RWPE2 (cell line): ENCODE measurements at regions not wholly inside any gene's neighbourhood (a gene's known extent, or its start where the extent isn't known, plus 50 kb on each side); places are given as distances from the start of the nearest gene placed in this dataset.

Experiments
- ATAC-seq: fragments of 200-7000 bp; cut with Tn5 transposase; 3 replicates; pipeline ENCODE4 v1.9.1; 2021; ENCODE audit warnings: low read depth
- DNase-seq: peaks from one replicate; pipeline ENCODE4 v3.0.0-alpha.2; 2020; ENCODE audit warnings: low spot score
- H3K27ac ChIP-seq: fragments of 450-650 bp; 2 replicates; pipeline ENCODE4 v1.5.1; 2017; ENCODE audit warnings: mild to moderate bottlenecking; ENCODE audit not compliant: poor library complexity, severe bottlenecking
- H3K27me3 ChIP-seq: fragments of 250-450 bp; sonication (Bioruptor Pico); 2 replicates; pipeline ENCODE4 v1.5.1; 2021; ENCODE audit warnings: mild to moderate bottlenecking, moderate library complexity; ENCODE audit not compliant: insufficient read depth, poor library complexity, severe bottlenecking
- H3K36me3 ChIP-seq: fragments of 250-450 bp; sonication (Bioruptor Pico); 2 replicates; pipeline ENCODE4 v1.5.1; 2020; ENCODE audit warnings: low read depth, mild to moderate bottlenecking, moderate library complexity
- H3K4me1 ChIP-seq: fragments of 250-450 bp; sonication (Bioruptor Pico); 2 replicates; pipeline ENCODE4 v1.5.1; 2021; ENCODE audit warnings: mild to moderate bottlenecking, moderate library complexity; ENCODE audit not compliant: insufficient read depth, poor library complexity, severe bottlenecking
- H3K4me3 ChIP-seq: fragments of 250-450 bp; sonication (Bioruptor Pico); 2 replicates; pipeline ENCODE4 v1.5.1; 2021; ENCODE audit warnings: mild to moderate bottlenecking, moderate library complexity; ENCODE audit not compliant: severe bottlenecking
- H3K9me3 ChIP-seq: fragments of 250-450 bp; sonication (Bioruptor Pico); 2 replicates; pipeline ENCODE4 v1.5.1; 2021; ENCODE audit warnings: mild to moderate bottlenecking, moderate library complexity; ENCODE audit not compliant: severe bottlenecking
- CTCF ChIP-seq: fragments of 450-650 bp; IDR thresholded peaks from one replicate; pipeline ENCODE4 v1.5.1; 2017; ENCODE audit warnings: mild to moderate bottlenecking, moderate library complexity; ENCODE audit not compliant: poor library complexity, severe bottlenecking

DNA sequence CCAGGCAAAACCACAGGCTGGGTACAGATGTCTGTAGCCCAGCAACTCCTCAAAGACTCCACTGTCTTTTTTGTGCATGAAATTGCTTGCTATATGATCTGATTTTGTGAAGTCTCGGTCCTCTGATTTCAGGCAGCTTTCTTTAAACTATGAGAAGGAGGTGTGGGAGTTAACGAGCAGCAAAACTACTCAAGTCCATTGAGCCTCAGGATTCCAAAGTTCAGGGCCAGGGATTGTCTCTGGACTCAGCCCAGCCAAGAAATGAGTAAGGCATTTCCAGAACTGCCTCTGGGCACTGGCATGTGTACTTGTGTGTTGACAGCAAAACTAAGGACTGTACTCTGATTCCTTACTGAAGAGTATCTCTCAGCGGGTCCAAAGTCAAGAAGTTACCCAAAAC lies 53.4 kb upstream of the GLIS3 start:
- TF ChIP-seq CTCF: no peak
- Histone ChIP-seq H3K27ac (no peak overlapping the region), H3K27me3 (no peaks in the 10 kb centered on the region), H3K4me3 (no peak overlapping the region), H3K4me1 (no peaks in the 10 kb centered on the region), H3K9me3 (no peaks in the 10 kb centered on the region), H3K36me3 (no peaks in the 10 kb centered on the region)
- ATAC-seq (no peak), DNase-seq (no peak)

GRCh38 chr9:4349816-4350418 lies 50.0 kb upstream of the GLIS3 start:
- no peak for TF ChIP-seq CTCF
- ATAC-seq (no peak), DNase-seq (no peak)
- Histone ChIP-seq H3K27me3 (no peaks in the 10 kb centered on the region), H3K4me1 (peaks cover 7% of the 10 kb centered on the region), H3K36me3 (no peaks in the 10 kb centered on the region), H3K27ac (no peak overlapping the region), H3K9me3 (no peaks in the 10 kb centered on the region), H3K4me3 (no peak overlapping the region)
